Mucosa of gallbladder (tissue), 1 donor: ENCODE measurements at regions not wholly inside any gene's neighbourhood (a gene's known extent, or its start where the extent isn't known, plus 50 kb on each side); places are given as distances from the start of the nearest gene placed in this dataset.
"Not testable (repeated sequence)": the region's sequence is repeated elsewhere in the genome, so short reads cannot be mapped to it uniquely, and the experiment has no call there.

Experiments
- DNase-seq: peaks from one replicate; pipeline ENCODE4 v3.0.0-alpha.2; 2020; ENCODE audit warnings: low spot score
- donor health status: DM: no; HTN: no; CAD: no.

GRCh38 chr1:184888505-184888904, 85.8 kb downstream of the NIBAN1 start:
- DNase-seq, result no peak

DNA sequence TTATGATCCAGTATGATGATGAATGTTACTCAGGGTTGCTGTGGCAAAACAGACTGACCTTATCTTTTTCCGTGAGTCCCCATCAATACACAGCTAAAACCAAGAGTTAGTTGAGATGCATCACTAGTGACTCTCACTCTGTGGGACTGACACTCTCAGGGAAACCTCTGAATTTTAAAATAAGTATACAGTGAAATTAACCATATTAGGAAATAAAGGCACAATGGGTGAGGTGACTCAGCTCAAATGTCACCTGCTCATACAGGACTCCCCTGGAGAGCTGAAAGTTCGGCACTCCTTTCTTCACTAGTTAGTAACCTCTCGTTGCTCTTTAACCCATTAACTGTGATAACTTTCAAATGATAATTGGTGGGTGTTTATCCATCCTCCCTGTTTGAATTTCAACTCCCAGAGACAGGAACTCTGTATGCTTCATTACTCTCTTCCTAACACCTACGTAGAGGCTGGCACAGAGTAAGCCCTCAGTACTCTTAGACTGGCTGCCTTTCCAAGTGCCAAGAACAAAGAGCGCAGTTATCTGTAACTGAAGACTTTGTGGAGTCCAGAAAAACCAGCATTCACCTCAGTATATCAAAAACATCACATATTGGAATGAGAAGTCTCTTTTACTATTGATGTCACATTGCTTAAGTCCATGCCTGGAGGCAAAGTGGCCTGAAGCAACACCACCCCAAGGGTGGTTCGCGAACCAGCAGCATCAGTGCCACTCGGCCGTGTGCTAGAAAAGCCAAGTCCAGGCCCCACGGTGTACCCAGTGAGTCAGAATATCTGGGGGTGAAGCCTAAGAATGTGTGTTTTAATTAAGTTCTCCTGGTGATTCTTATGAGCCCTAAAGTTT, 91.1 kb downstream of the NIBAN1 start:
- DNase-seq, result no peak

DNA sequence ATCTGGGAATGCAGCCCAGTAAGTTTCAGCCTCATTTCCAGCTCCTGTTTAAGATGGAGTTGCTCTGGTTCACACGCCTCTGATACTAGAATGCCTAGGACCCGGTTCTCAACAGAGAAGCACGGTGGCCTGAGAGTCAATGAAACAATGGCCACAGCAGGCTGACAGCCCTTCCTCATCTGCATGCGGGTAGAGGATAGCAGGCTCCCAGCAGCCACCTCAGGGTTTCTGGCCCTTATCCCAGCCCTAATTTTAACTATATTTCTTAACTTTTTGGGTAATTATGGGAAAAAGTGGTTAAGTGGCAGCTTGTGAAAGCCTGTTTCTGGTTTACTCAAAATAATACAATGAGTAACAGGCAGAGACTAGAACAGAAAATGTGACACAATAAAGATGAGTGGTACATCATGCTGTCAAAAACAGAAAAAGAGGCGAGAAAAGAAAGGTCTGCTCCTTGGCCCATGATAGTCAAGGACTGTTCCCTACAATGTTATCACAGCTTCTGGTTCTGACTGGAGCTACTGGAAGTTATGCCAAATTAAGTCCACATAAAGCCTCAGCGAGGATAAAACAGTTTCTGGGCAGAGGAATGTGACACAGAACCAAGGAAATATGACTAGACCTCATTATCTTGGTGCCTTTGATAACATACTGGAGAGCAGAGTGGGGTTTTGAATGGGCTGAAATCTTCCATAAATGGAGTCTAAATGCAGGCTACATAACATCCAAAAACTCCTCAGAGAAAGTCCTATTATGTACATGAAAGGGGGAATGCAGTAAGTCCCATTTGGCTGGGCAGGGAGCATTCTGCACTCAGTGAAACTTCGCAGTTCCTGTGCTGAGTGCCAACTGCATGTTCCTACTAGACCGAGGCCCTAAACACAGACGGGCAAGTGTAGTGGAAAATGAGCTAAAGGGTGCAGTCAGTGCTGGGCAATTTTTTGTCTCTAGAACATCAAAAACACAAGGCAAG, 92.1 kb downstream of the NIBAN1 start:
- DNase-seq, result peak; percentile 38

DNA sequence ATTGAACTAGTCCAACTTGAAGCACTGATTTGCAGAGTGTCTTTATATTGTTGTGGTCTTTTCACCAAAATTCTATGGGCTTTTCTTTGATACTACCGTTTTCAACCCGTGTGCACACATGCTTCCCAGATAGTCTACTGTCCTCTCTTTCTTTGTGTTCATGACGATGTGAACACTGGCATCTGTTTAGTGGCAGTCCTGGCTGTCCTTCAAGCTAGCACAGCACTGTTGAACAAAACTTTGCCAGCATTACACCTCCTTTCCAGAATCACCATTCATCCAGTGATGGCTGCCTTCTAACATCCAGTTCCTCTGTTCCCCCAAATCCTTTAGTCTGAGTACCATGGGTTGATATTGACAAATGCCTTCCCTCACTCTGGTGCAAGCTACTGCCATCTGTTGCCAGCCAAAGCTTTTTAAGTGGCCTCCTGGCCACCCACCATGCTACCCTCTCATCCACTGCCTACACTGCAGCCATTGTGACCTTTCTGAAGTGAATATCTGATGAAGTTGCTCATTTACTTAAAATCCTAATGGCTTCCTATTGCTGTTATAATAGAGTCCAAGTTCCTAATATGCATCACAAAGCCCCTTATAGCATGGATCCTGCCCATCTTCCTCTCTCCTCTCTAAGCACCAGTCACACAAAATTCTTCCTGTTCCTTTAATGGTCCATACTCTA, 94.3 kb downstream of the NIBAN1 start:
- no peak for DNase-seq

- DNase-seq, result no peak
Observed at GRCh38 chr1:184878602-184879001, 95.7 kb downstream of the NIBAN1 start.

DNA sequence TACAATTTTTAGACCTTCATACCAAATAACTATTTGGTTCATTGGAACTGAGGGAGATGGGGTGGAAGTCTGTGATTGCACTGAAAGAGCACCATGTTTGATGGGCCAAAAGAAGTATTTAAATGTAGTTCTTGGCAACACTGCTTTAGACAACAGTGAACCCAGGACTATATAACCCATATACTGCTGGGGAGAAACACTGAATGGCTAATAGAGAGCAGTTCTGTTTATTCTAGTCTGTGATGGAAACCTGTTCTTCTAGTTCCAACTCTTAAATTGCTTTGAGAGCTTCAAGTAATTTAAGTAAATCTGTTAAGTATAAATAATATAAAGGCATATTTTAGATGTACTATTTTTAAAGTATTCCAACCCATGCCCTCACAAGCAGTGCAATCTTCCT, 96.3 kb downstream of the NIBAN1 start:
- DNase-seq, result no peak

DNA sequence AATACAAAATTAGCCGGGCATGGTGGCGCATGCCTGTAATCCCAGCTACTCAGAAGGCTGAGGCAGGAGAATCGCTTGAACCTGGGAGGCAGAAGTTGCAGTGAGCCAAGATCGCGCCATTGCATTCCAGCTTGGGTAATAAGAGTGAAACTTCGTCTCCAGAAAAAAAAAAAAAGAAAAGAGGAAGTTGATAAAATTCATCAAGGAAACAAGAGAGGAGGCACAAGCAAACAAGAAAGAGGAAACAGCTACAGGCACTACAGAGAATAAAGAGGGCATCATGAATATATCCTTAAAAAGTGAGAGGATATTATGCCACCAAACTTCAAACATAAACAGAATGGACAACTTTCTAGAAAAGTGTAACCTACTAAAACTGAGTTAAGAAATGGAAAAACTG, 98.3 kb downstream of the NIBAN1 start:
- DNase-seq, result not testable (repeated sequence)

DNA sequence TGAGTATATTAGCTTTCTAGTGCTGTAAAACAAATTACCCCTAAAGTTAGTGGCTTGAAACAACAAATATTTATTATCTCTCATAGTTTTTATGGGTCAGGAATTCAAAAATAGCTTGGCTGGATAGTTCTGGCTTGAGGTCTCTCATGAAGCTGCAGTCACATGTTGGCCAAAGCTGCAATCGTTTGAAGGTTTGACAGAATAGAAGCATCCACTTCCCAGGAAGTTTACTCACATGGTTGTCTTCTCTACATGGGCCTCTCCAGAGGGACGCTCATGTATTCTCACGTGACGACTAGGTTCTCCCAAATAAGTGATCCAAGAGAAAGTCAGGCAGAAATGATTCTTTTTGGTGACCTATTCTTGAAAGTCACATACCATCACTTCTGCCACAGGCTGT, 99.1 kb downstream of the NIBAN1 start:
- DNase-seq, result no peak

DNA sequence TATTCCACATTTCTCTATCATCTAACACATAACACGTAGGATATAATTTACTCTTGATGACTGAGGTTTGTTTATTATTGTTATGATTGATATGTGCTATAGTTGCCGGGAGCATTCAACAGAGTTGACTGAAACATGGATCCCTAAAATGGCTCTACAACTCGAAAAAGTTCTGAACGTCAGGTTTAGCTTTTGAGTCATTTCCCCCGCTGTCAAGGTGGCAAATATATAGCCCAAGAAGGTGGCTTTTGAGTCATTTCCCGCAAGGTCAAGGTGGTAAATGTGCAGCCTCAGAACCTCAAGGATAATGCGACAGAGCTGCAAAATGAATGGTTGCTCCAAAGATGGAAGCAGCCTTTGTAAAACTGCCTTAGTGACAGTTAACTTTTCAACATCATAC, 104.0 kb downstream of the NIBAN1 start:
- no peak for DNase-seq

DNA sequence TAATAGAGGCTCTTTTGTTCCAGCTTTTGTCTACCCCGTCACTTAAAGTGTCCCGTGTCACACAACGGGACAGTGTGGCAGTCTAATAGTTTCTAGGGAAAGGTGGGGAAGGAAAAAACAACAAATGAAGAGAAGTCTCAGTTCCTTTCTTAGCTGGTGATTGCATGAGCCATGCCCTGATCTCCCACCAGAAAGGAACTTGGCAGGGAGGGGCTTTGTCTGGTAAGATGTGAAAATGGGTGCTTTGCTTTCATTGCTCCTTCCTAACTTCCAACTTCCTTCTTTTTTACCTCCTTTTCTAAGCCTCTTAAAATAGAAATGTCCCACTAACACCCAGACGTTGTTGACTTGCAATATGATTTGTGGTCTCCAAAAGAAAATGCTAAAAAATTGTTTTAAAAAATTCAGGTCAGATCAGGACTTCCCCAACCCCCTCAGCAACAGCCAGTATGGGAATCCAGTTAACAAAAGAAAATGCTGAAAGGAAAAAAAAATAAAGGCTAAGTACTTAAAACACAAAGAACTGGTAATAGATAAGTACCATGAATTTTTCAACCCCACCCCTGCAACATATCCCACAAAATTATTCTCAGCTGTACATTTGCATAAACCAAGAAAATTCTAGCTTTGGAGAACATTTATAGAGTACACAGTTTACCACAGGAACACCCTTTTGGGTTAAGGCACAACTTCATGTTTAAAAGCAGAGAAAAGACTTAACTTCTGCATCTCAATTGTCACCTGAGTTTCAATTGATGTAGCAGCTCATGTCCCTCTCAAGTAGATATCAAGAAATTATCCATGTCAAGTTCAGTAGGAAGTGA, 106.2 kb downstream of the NIBAN1 start:
- no peak for DNase-seq

- peak; percentile 24 for DNase-seq
Observed at GRCh38 chr1:184866991-184867788, 107.1 kb downstream of the NIBAN1 start.

DNA sequence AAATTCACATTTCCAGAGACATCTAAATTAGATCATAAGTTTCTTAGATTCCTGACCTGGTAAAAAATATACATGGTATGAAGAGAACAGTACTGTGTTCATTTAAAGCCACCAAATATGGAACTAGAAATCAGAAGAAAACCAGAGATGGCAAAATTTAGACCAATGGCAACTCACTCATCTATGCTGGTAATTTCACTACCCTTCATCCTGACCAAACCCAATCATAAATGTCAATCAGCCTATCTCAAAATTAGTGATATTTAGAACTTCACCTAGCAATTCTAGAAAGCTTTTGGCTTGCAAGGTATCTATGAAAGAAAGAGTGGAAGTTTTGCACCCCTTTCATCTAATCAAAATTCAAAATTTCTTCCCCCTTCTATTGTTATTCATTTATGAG, 107.7 kb downstream of the NIBAN1 start:
- no peak for DNase-seq

DNA sequence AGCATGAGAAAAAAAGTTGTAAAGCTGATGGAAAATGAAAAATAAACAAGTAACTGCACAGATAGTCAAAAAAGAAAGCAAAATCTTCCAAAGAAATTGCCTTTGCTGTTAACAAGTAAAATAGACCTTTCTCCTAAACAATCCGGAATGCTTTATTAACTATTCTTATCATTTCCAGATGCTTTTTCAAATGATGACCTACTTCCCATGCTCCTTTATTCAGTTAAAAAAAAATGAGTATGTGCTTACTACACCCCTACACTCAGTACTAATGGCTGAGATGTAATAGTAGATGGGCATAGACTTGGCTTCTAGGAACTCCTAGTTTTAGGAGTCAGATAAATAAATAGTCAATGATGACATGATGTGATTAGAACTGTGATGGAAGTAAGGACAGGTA, 108.5 kb downstream of the NIBAN1 start:
- DNase-seq, result no peak

GRCh38 chr1:184861755-184862336, 107.2 kb upstream of the EDEM3 start:
- no peak for DNase-seq

DNA sequence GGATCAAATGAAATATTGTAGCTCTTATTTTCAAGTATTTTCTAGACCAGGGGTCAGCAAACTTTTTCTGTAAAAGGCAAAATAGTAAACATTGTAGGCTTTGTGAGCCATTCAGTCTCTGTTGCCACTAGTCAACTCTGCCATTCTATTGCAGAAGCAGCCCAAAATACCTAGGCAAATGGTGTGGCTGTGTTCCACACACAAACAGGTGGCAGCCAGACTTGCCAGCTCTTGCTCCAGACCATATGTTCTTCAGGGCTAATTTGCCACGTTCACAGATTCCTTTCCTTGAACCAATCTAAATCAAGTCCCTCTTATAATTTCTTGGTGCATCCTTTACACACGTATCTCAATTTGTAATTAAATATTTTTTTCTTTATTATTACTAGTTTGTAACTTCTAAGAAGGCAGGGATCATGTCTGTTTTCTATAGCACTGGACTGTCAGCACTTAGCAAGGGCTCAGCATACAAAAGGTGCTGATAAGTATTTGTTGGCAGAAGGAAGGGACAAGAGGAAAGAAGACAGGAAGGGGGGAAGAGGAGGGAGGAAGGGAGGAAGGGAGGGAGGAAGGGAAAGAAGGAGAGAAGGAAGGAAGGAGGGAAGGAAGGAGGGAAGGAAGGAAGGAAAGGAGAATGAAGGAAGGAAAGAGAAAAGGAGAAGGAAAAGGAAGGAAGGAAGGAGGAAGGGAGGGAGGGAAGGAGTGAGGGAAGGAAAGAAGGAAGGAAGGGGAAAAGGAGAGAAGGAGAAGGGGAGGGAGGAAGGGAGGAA, 106.5 kb upstream of the EDEM3 start:
- no peak for DNase-seq

DNA sequence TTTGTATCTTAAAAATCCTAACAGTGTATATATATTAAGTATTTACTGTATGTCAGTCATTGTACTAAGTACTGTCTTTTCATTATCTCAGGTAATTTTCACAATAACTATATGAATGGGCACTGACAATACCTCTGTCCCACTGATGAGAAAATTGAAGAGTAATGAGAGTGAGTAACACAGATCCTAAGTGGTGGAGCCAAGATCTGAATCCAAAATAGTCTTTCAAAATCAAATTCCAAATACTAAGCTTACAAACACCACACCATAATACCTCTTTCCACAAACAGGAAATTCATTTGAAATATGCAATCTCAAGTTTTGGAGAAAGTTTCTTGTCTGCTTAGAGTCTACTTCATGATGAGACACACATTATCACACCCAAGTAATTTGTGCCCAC, 105.9 kb upstream of the EDEM3 start:
- DNase-seq, result no peak

DNA sequence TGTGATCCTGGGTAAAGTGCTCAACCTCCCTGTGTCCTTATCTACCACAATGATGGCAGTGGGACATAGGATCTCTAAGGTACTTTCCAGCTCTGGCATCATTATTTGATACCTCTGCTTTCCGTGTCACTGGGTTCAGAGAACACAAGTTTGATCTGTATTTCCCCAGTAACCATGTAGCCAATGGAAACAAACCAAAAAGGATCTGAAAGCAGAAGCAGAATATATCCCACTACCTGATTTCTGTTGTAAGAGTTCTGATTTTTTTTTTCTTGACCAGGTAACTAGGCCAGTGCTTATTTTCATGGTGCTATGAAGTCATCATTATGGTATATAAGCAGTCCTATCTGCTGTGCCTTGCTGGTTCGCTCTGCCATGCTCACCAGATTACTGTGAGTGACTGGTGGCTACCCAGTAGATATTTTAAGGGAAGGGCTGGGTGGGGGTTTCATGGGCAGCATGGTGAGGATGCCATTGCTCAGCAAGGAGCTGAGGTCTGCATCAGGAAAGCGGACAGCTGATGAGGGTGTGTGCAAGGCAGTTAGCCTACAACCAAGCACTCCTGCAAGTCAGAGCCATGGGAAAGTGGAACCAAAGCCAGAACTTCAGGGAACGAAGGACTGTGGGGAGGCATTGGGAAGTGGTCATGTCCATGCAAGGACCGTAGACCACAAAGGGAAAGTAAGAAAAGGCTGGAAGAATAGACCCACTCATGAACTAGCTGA, 104.9 kb upstream of the EDEM3 start:
- no peak for DNase-seq

GRCh38 chr1:184858288-184858687, 103.6 kb upstream of the EDEM3 start:
- no peak for DNase-seq
